ENCODE measurements at regions not wholly inside any gene's neighbourhood (a gene's known extent, or its start where the extent isn't known, plus 50 kb on each side); places are given as distances from the start of the nearest gene placed in this dataset.
"Not testable (repeated sequence)": the region's sequence is repeated elsewhere in the genome, so short reads cannot be mapped to it uniquely, and the experiment has no call there.

DNA sequence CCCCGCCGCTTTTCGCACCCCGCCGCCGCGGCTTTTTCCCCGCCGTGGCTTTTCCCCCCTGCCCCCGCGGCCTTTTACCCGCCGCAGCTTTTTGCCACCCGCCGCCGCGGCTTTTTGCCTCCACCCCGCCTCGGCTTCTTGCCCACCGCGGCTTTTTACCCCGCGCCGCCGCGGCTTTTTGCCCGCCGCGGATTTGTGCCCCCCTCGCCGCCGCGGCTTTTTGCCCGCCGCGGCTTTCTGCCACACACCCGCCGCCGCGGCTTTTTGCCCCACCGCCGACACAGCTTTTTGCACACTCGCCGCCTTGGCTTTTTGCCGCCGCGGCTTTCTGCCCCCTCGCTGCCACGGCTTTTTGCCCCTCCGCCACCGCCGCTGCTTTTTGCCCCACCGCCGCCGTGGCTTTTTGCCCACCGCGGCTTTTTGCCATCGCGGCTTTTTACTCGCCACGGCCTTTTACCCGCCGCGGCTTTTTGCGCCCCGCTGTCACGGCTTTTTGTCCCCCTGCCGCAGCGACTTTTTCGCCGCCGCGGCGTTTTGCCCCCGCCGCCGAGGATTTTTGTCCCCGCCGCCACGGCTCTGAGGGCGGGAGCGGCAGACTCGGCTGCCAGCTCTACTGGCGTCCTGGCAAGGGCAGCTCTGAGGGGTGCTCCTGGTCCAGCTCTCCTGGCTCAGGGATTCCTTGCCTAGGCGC lies 473.6 kb downstream of the FAM72C start:
- not testable (repeated sequence) for DNase-seq (ENCODE audit: low read depth)
- peak overlapping the region; percentile 46 for H3K4me3 ChIP-seq (ENCODE audit: low read depth, low read length)

DNA sequence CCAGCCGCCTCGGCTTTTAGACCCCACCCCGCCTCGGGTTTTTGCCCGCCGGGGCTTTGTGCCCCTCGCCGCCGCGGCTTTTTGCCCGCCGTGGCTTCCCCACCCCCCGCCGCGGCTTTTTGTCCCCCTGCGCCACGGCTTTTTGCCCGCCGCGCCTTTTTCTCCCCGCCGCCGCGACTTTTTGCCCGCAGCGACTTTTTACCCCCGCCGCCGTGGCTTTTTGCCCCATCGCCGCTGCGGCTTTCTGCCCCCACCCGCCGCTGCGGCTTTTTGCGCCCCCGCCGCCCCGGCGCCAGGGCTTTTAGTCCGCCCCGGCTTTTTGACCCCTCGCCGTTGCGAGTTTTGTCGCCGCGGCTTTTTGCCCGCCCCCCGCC lies 474.4 kb downstream of the FAM72C start:
- TF ChIP-seq, protein P1, sequence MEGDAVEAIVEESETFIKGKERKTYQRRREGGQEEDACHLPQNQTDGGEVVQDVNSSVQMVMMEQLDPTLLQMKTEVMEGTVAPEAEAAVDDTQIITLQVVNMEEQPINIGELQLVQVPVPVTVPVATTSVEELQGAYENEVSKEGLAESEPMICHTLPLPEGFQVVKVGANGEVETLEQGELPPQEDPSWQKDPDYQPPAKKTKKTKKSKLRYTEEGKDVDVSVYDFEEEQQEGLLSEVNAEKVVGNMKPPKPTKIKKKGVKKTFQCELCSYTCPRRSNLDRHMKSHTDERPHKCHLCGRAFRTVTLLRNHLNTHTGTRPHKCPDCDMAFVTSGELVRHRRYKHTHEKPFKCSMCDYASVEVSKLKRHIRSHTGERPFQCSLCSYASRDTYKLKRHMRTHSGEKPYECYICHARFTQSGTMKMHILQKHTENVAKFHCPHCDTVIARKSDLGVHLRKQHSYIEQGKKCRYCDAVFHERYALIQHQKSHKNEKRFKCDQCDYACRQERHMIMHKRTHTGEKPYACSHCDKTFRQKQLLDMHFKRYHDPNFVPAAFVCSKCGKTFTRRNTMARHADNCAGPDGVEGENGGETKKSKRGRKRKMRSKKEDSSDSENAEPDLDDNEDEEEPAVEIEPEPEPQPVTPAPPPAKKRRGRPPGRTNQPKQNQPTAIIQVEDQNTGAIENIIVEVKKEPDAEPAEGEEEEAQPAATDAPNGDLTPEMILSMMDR (conservative IDR thresholded peaks at IDR 0.05; ENCODE audit: low read depth, low read length) = no peak
- no peak for DNase-seq (ENCODE audit: low read depth)
- peak overlapping the region; percentile 38 for H3K4me3 ChIP-seq (ENCODE audit: low read depth, low read length)

DNA sequence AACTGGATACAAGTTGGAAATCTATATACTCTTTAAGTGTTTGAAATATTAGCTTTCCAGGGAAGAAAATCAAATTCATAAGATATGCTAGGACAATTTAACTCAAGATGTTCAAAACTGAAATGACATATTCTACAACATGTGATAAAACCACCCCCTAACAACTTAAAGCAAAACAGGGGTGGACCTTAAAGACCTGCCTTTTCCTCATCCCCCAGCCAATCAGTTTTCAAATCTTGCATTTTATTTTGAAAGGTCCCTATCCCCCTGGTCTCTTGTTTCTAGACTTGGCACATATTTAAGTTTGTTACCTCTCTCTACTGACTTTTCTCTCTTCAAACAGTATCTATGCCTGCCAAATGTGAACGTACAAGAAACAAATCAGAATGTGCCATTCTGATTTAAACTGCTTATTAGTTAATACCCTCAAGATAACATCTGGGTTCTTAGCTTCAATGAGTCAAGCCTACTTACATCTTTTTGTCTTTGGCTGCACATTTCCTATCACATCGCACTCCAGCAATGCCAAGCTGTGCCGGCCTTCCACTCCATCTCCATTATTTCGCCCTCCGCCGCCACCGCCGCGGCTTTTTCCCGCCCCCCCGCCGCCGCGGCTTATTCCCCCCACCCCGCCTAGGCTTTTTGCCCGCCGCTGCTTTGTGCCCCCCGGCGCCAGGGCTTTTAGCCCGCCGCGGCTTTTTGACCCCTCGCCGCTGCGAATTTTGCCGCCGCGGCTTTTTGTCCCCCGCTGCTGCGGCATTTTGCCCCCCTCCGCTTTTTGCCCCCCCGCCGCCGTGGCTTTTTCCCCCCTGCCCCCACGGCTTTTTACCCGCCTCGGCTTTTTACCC lies 475.0 kb downstream of the FAM72C start:
- H3K4me3 ChIP-seq (ENCODE audit: low read depth, low read length) = peak overlapping the region; percentile 38
- DNase-seq (ENCODE audit: low read depth) = not testable (repeated sequence)
